ENCODE measurements at regions not wholly inside any gene's neighbourhood (a gene's known extent, or its start where the extent isn't known, plus 50 kb on each side); places are given as distances from the start of the nearest gene placed in this dataset.
"Not testable (repeated sequence)": the region's sequence is repeated elsewhere in the genome, so short reads cannot be mapped to it uniquely, and the experiment has no call there.

GRCh38 chr22:23436354-23437106 lies 143.6 kb downstream of the IGLL1 start:
- not testable (repeated sequence) for DNase-seq

GRCh38 chr22:23435186-23435585 lies 144.9 kb downstream of the IGLL1 start:
- not testable (repeated sequence) for DNase-seq

- DNase-seq = not testable (repeated sequence)
Measured at GRCh38 chr22:23434198-23434830, 145.8 kb downstream of the IGLL1 start.

DNA sequence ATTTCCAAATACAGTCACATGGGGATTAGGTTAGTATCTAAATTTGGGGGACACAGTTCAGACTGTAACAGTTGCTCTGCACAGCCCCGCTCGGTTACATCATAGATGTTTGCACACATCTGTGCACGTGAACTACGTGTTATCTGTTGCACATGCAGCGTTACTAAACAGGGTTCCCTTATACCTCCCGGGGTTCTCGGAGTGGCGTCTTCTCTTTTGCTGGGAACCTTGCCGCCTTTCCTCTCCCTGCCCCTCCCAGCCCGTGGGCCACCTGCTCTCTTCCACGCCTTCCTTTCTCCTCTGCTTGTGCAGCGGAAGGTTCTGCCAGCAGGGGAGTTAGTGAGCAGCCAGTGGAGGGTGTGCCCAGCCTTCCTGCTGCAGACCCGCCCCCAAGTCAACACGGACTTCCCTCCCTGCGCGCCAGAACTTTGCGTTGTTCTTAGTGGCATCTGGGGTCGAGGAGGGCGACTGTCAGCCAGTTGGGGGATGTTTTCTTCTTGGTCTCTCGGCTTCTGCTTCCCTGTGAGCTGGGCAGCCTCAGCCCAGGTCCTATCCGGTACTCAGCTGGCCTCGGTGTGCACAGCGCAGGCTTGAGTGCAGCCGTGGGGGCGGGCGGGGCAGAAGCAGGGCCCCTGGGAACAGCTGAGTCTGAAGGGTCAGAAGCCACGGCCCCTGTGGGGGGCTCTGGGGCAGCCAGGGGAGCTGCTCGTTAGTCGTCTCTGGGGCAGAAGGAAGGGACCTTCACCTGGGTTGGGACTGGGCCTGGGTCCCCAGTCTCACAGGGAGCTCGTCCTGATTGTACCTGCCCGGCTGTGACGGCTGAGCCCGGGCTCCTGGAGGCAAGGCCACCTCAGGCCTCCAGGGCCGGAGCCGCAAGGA lies 146.7 kb downstream of the IGLL1 start:
- peak; percentile 29 for DNase-seq

GRCh38 chr22:23432719-23433118 lies 147.4 kb downstream of the IGLL1 start:
- not testable (repeated sequence) for DNase-seq

GRCh38 chr22:23431337-23432072 lies 148.6 kb downstream of the IGLL1 start:
- DNase-seq = no peak

GRCh38 chr22:23424551-23425068 lies 155.5 kb downstream of the IGLL1 start:
- not testable (repeated sequence) for DNase-seq

DNA sequence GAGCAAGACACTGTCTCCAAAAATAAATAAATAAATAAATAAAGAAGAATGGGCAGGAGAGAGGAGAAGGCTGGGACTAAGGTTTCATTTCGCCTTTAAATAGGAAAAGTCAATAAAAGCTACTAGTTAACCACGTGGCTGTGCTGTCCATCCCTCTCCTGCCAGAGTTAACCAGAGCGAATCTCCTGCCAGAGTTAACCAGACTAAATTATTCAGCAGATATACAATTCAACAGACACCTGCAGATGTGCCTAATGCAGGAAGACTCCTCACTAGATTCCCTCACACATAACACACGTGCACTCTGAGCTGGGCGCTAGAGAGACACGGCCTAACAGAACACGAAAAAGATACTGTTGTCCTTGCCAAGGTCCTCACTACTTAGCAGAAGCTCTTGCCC lies 156.1 kb downstream of the IGLL1 start:
- no peak for DNase-seq

GRCh38 chr22:23422281-23422680 lies 157.8 kb downstream of the IGLL1 start:
- not testable (repeated sequence) for DNase-seq

GRCh38 chr22:23421300-23421699 lies 158.8 kb downstream of the IGLL1 start:
- not testable (repeated sequence) for DNase-seq

GRCh38 chr22:23419931-23420330 lies 160.2 kb downstream of the IGLL1 start:
- DNase-seq = no peak

DNA sequence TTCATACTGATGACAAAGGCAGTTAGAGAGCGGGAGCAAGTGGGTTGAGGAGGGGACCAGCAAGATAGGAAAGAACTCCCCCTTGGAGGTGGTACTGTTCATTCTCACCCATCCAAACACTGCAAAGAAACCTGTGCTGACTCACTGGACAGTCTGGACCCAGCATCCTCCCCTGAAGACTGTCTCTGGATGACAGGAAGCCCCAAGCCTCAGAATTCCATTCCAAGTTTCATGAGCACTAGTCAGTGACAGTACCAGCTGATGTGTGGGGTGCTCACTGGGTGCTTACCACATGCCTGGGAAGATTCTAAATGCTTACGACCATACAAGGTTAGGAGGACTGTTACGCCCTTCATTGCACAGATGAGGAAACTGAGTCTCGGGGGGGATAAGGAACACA lies 160.9 kb downstream of the IGLL1 start:
- DNase-seq = no peak

- no peak for DNase-seq
Measured at GRCh38 chr22:23418159-23418788, 161.8 kb downstream of the IGLL1 start.

DNA sequence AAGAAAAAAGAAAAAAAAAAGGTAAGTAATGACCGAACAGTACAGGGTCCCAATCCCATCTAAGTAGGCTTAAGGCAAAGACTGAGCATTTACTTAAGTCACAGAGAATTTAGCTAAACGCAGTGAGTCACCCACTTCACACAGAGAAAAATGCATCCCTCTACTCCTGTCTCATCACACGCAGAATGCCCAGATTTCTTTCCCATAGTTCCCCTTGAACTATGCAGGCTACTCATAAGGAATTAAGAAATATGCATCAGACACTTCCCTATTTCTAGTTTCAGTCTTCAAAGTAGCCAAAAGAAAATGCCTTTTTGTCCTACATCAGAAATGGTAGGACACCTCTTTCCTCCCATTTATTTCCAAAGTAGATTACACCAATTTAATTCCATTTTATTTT lies 162.8 kb downstream of the IGLL1 start:
- DNase-seq = not testable (repeated sequence)

- DNase-seq = not testable (repeated sequence)
Measured at GRCh38 chr22:23416169-23416690, 163.9 kb downstream of the IGLL1 start.

DNA sequence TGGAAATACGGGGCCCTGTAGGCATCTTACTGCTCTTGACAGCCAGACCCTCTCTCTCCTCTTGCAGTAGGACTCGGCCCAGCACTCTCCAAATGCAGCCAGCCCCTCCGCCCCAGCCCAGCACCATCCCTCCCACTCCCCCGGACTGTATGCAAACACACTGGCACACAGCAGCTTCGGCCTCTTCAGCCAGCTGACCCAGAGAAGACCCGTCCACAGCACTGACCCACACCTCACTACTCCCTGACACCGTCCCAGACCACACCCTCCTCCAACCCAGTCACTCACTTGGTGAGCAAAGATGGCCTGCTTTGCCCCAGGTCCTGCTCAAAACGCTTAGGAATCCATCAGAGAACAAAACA lies 164.6 kb downstream of the IGLL1 start:
- DNase-seq = no peak

- no peak for DNase-seq
Measured at GRCh38 chr22:23414727-23415489, 165.2 kb downstream of the IGLL1 start.

- no peak for DNase-seq
Measured at GRCh38 chr22:23411739-23412138, 168.4 kb downstream of the IGLL1 start.

GRCh38 chr22:23410411-23410810 lies 169.7 kb downstream of the IGLL1 start:
- DNase-seq = no peak

DNA sequence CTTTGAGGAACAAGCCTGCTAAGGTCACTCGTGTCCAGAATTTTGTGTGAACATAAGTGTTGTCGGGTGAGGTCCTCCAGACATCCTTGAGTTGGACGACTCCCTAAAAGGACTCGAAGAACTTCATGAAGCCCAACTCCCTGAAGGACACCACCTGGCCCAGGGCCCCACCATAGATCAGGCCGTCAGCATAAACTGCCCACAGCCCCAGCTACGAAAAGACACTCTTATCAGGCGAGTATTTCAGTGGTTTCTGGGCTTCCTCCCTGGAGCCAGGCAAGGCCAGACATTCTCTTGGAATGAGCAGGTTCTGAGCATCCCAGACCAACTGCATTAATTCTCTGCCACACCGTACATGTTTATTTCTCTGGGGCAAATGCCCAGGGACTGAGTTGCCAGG lies 170.1 kb downstream of the IGLL1 start:
- no peak for DNase-seq

- DNase-seq = no peak
Measured at GRCh38 chr22:23408321-23408720, 171.8 kb downstream of the IGLL1 start.
